Caco-2 (cell line): ENCODE measurements at regions not wholly inside any gene's neighbourhood (a gene's known extent, or its start where the extent isn't known, plus 50 kb on each side); places are given as distances from the start of the nearest gene placed in this dataset.

ENCODE experiments used
- BruUV-seq: library from RNA; stranded (reverse); fragments of 400-500 nt; replicated peaks from 2 replicates; lab custom pipeline; 2021; lab: Mats Ljungman, UMichigan
- CTCF ChIA-PET: fragments of 300-600 bp; sonication (Branson Sonifier 250); formaldehyde crosslinking; loops from one replicate; lab custom pipeline; 2022; ENCODE audit warnings: antibody characterized with exemption; lab: Charles Lee
- POLR2A ChIA-PET: fragments of 300-600 bp; sonication (Branson Sonifier 250); formaldehyde crosslinking; loops from one replicate; lab custom pipeline; 2022; ENCODE audit warnings: antibody characterized with exemption; lab: Charles Lee
- DNase-seq, 2 experiments: peaks; one replicate each; pipeline versions ENCODE4 v3.0.0 to v3.0.0-alpha.2; 2020 to 2022
- H3K27me3 ChIP-seq: replicated peaks from 2 replicates; pipeline ENCODE4 v1.6.0; 2011; ENCODE audit warnings: low read length; ENCODE audit not compliant: control insufficient read depth, insufficient read depth
- H3K36me3 ChIP-seq: 2 replicates; pipeline ENCODE4 v1.5.1; 2011; ENCODE audit warnings: low read length; ENCODE audit not compliant: control insufficient read depth, insufficient read depth
- H3K4me1 ChIP-seq: fragments of 250-450 bp; sonication (Bioruptor Pico); 2 replicates; pipeline ENCODE4 v1.5.1; 2020; ENCODE audit warnings: mild to moderate bottlenecking
- H3K4me3 ChIP-seq: 2 replicates; pipeline ENCODE4 v1.5.1; 2011; ENCODE audit warnings: low read depth, mild to moderate bottlenecking, control low read depth, low read length
- H3K9me3 ChIP-seq: fragments of 250-450 bp; sonication (Bioruptor Pico); 2 replicates; pipeline ENCODE4 v1.5.1; 2020; ENCODE audit warnings: mild to moderate bottlenecking, moderate library complexity
- H3K27ac Mint-ChIP-seq: one replicate; pipeline ENCODE4 v1.8.0; 2022; ENCODE audit warnings: mixed read lengths; ENCODE audit not compliant: unreplicated experiment
- H3K27me3 Mint-ChIP-seq: one replicate; pipeline ENCODE4 v1.8.0; 2022; ENCODE audit warnings: mixed read lengths; ENCODE audit not compliant: insufficient read depth, unreplicated experiment
- H3K36me3 Mint-ChIP-seq: one replicate; pipeline ENCODE4 v1.8.0; 2022; ENCODE audit warnings: mild to moderate bottlenecking, mixed read lengths; ENCODE audit not compliant: insufficient read depth, unreplicated experiment
- H3K4me1 Mint-ChIP-seq: one replicate; pipeline ENCODE4 v1.8.0; 2022; ENCODE audit warnings: low read depth, mixed read lengths; ENCODE audit not compliant: unreplicated experiment
- H3K4me3 Mint-ChIP-seq: one replicate; pipeline ENCODE4 v1.8.0; 2022; ENCODE audit warnings: mild to moderate bottlenecking, moderate library complexity, mixed read lengths; ENCODE audit not compliant: unreplicated experiment
- H3K9me3 Mint-ChIP-seq: one replicate; pipeline ENCODE4 v1.8.0; 2022; ENCODE audit warnings: mixed read lengths; ENCODE audit not compliant: unreplicated experiment
- intact Hi-C: fragments of 100-400 bp; cut with micrococcal nuclease; formaldehyde crosslinking; loops from one replicate; pipeline ENCODE4 v1.10.0; 2022; ENCODE audit not compliant: unreplicated experiment
- TF ChIP-seq, protein P1 (sequence below), 2 experiments: fragments of 200-600 bp in 1 of 2; IDR thresholded peaks; 1 replicate in 1 of 2; 2 replicates in 1 of 2; pipeline versions ENCODE4 v1.5.1 to v1.8.0; 2011 to 2022; ENCODE audit warnings: antibody characterized with exemption in 1 of 2, control low read depth in 1 of 2, inconsistent platforms in 1 of 2, low read depth in 1 of 2, low read length in 1 of 2, mild to moderate bottlenecking in 1 of 2, moderate library complexity in 1 of 2; ENCODE audit not compliant: insufficient read depth in 1 of 2, severe bottlenecking in 1 of 2, unreplicated experiment in 1 of 2

DNA sequence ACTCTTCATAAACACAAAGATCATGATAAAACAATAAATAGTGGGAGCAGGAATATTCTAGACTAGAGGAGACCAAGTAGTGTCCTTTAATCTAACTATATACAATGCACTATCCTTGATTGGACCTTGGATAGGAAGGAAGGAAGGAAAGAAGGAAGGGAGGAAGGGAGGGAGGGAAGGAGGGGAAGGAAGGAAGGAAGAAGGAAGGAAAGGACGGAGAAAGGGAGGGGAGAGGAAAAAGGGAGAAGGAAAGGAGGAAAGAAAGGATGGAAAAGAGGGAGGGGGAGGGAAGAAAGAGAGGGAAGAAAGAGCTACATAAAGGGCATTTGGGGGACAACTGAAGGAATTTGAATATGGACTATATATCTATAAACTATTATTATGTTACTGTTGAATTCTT is 95.0 kb upstream of the SMARCAD1 start:
- DNase-seq: no peak
- H3K9me3 Mint-ChIP-seq: no peaks in the 10 kb centered on the region
- CTCF ChIA-PET: no interaction called here
- H3K36me3 Mint-ChIP-seq: no peaks in the 10 kb centered on the region
- peaks cover 4% of the 10 kb centered on the region for H3K27me3 Mint-ChIP-seq
- BruUV-seq: no TSS peak
- POLR2A ChIA-PET: no interaction called here
- H3K4me1 Mint-ChIP-seq: no peaks in the 10 kb centered on the region
- Histone ChIP-seq H3K27me3 (no peaks in the 10 kb centered on the region), H3K36me3 (no peaks in the 10 kb centered on the region), H3K4me3 (no peak overlapping the region), H3K4me1 (no peaks in the 10 kb centered on the region), H3K9me3 (no peaks in the 10 kb centered on the region)
- TF ChIP-seq, protein P1, sequence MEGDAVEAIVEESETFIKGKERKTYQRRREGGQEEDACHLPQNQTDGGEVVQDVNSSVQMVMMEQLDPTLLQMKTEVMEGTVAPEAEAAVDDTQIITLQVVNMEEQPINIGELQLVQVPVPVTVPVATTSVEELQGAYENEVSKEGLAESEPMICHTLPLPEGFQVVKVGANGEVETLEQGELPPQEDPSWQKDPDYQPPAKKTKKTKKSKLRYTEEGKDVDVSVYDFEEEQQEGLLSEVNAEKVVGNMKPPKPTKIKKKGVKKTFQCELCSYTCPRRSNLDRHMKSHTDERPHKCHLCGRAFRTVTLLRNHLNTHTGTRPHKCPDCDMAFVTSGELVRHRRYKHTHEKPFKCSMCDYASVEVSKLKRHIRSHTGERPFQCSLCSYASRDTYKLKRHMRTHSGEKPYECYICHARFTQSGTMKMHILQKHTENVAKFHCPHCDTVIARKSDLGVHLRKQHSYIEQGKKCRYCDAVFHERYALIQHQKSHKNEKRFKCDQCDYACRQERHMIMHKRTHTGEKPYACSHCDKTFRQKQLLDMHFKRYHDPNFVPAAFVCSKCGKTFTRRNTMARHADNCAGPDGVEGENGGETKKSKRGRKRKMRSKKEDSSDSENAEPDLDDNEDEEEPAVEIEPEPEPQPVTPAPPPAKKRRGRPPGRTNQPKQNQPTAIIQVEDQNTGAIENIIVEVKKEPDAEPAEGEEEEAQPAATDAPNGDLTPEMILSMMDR (IDR thresholded peaks at IDR 0.05; ENCODE audit: insufficient read depth in 1 of 2, low read depth in 1 of 2, low read length in 1 of 2, severe bottlenecking in 1 of 2, unreplicated experiment in 1 of 2): no peak
- intact Hi-C loops: no loop called here
- H3K27ac Mint-ChIP-seq: no peak overlapping the region
- H3K4me3 Mint-ChIP-seq: no peak overlapping the region

DNA sequence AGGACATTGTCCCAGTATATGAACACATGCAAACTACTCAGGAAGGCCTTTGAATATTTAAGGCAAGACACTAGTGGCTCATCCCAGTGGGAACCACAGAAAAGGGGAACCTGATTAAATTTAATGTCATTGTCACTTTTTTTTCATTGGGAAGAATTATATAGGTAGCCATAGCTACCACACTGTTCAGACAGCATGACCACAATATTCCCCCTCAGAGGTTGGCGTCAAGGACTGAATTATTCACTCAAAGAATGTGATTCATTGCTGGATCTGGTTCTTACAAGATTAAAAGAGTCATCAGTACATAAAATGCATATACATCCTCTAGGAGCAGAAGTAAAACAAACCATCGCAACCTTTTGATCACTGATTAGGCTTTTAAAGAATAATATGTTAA is 92.0 kb upstream of the SMARCAD1 start:
- ChIA-PET CTCF (no interaction called here), POLR2A (no interaction called here)
- Histone ChIP-seq H3K27me3 (no peaks in the 10 kb centered on the region), H3K4me3 (no peak overlapping the region), H3K9me3 (no peaks in the 10 kb centered on the region), H3K4me1 (no peaks in the 10 kb centered on the region), H3K36me3 (no peaks in the 10 kb centered on the region)
- no peaks in the 10 kb centered on the region for H3K36me3 Mint-ChIP-seq
- H3K4me3 Mint-ChIP-seq: no peak overlapping the region
- no peaks in the 10 kb centered on the region for H3K4me1 Mint-ChIP-seq
- intact Hi-C loops: no loop called here
- H3K27me3 Mint-ChIP-seq: peaks cover 4% of the 10 kb centered on the region
- BruUV-seq: no TSS peak
- H3K27ac Mint-ChIP-seq: no peak overlapping the region
- TF ChIP-seq, protein P1 (IDR thresholded peaks at IDR 0.05; ENCODE audit: insufficient read depth in 1 of 2, low read depth in 1 of 2, low read length in 1 of 2, severe bottlenecking in 1 of 2, unreplicated experiment in 1 of 2): no peak
- no peaks in the 10 kb centered on the region for H3K9me3 Mint-ChIP-seq
- DNase-seq: no peak

DNA sequence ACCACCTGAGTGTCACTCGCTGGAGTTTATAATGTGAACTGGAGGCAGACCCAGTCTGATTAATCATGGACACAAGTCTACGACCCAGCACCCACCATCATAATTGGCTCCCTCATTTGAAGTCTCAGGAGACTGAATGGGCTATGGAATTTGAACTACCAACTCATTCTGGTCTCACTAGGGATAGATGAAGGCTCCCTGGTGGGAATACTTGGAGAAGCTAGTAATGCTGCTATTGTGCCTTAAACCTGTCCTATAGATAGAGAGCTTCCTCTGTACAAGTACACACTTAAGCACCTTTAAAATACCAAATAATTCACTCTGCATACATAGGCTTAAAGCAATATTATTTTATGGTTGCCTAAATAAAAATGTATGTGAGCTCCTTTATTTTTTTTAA is 90.8 kb upstream of the SMARCAD1 start:
- no peaks in the 10 kb centered on the region for H3K9me3 Mint-ChIP-seq
- intact Hi-C loops: no loop called here
- DNase-seq: no peak
- H3K27me3 Mint-ChIP-seq: peaks cover 4% of the 10 kb centered on the region
- no peaks in the 10 kb centered on the region for H3K36me3 ChIP-seq
- H3K27me3 ChIP-seq: no peaks in the 10 kb centered on the region
- no peaks in the 10 kb centered on the region for H3K4me1 ChIP-seq
- BruUV-seq: no TSS peak
- TF ChIP-seq, protein P1 (IDR thresholded peaks at IDR 0.05; ENCODE audit: insufficient read depth in 1 of 2, low read depth in 1 of 2, low read length in 1 of 2, severe bottlenecking in 1 of 2, unreplicated experiment in 1 of 2): no peak
- no peaks in the 10 kb centered on the region for H3K4me1 Mint-ChIP-seq
- ChIA-PET POLR2A (no interaction called here), CTCF (no interaction called here)
- H3K9me3 ChIP-seq: no peaks in the 10 kb centered on the region
- no peaks in the 10 kb centered on the region for H3K36me3 Mint-ChIP-seq
- H3K4me3 ChIP-seq: no peak overlapping the region
- no peak overlapping the region for H3K4me3 Mint-ChIP-seq
- no peak overlapping the region for H3K27ac Mint-ChIP-seq
